GM23338 (cell line): ENCODE measurements at regions not wholly inside any gene's neighbourhood (a gene's known extent, or its start where the extent isn't known, plus 50 kb on each side); places are given as distances from the start of the nearest gene placed in this dataset.

Source experiments
- ATAC-seq: fragments of 200-7000 bp; cut with Tn5 transposase; 3 replicates; pipeline ENCODE4 v1.9.1; 2020
- DNase-seq: peaks from one replicate; pipeline ENCODE4 v3.0.0-alpha.2; 2015; ENCODE audit warnings: low spot score
- H2AFZ ChIP-seq: fragments of 200-600 bp; sonication (generic); 2 replicates; pipeline ENCODE4 v1.8.0; 2016; ENCODE audit warnings: antibody characterized with exemption, mild to moderate bottlenecking, moderate library complexity
- H3F3A ChIP-seq: fragments of 200-600 bp; sonication (generic); replicated peaks from 2 replicates; pipeline ENCODE4 v1.8.0; 2017; ENCODE audit warnings: antibody characterized with exemption, mixed run types, low read depth
- H3K27ac ChIP-seq: fragments of 200-600 bp; sonication (generic); 2 replicates; pipeline ENCODE4 v1.6.1; 2016; ENCODE audit warnings: low read depth
- H3K27me3 ChIP-seq: fragments of 200-600 bp; sonication (generic); 2 replicates; pipeline ENCODE4 v1.8.0; 2016; ENCODE audit warnings: mild to moderate bottlenecking, mixed run types, moderate library complexity; ENCODE audit not compliant: insufficient read depth
- H3K36me3 ChIP-seq: fragments of 200-600 bp; sonication (generic); 2 replicates; pipeline ENCODE4 v1.8.0; 2016; ENCODE audit warnings: mild to moderate bottlenecking; ENCODE audit not compliant: insufficient read depth
- H3K4me1 ChIP-seq: fragments of 200-600 bp; sonication (generic); 2 replicates; pipeline ENCODE4 v1.8.0; 2016; ENCODE audit warnings: mild to moderate bottlenecking, moderate library complexity; ENCODE audit not compliant: insufficient read depth
- H3K4me2 ChIP-seq: fragments of 200-600 bp; sonication (generic); 2 replicates; pipeline ENCODE4 v1.7.1; 2017; ENCODE audit warnings: mixed run types
- H3K4me3 ChIP-seq: fragments of 200-600 bp; sonication (generic); 2 replicates; pipeline ENCODE4 v1.6.1; 2016; ENCODE audit warnings: mixed run types
- H3K79me2 ChIP-seq: fragments of 200-600 bp; sonication (generic); replicated peaks from 2 replicates; pipeline ENCODE4 v1.8.0; 2017; ENCODE audit warnings: mild to moderate bottlenecking; ENCODE audit not compliant: insufficient read depth
- H3K9me2 ChIP-seq: fragments of 200-600 bp; sonication (generic); 2 replicates; pipeline ENCODE4 v1.8.0; 2017; ENCODE audit not compliant: insufficient read depth
- H4K20me1 ChIP-seq: fragments of 200-600 bp; sonication (generic); replicated peaks from 2 replicates; pipeline ENCODE4 v1.8.0; 2017; ENCODE audit warnings: mild to moderate bottlenecking; ENCODE audit not compliant: insufficient read depth
- H3K27ac Mint-ChIP-seq: 2 replicates; pipeline ENCODE4 v1.8.0; 2020; ENCODE audit warnings: inconsistent platforms, mild to moderate bottlenecking, moderate library complexity, mixed read lengths
- H3K27me3 Mint-ChIP-seq: 3 replicates; pipeline ENCODE4 v1.8.0; 2022; ENCODE audit warnings: low read depth, mild to moderate bottlenecking, moderate library complexity, mixed read lengths, inconsistent platforms; ENCODE audit not compliant: insufficient read depth, poor library complexity
- H3K36me3 Mint-ChIP-seq: 3 replicates; pipeline ENCODE4 v1.8.0; 2021; ENCODE audit warnings: low read depth, mild to moderate bottlenecking, inconsistent platforms, moderate library complexity, mixed read lengths
- H3K4me1 Mint-ChIP-seq: 3 replicates; pipeline ENCODE4 v1.8.0; 2020; ENCODE audit warnings: mild to moderate bottlenecking, inconsistent platforms, mixed read lengths
- H3K4me3 Mint-ChIP-seq: 3 replicates; pipeline ENCODE4 v1.8.0; 2021; ENCODE audit warnings: moderate library complexity, mild to moderate bottlenecking, inconsistent platforms, mixed read lengths
- H3K9me3 Mint-ChIP-seq: 3 replicates; pipeline ENCODE4 v1.8.0; 2020; ENCODE audit warnings: moderate library complexity, mild to moderate bottlenecking, inconsistent platforms, mixed read lengths
- CTCF ChIP-seq, 2 experiments: fragments of 200-600 bp in 1 of 2; sonication (generic) in 1 of 2; conservative IDR thresholded peaks; 2 replicates each; pipeline versions ENCODE4 v1.5.1 to v1.6.1; 2016 to 2017; ENCODE audit warnings: antibody characterized with exemption in 2 of 2, low read depth in 2 of 2, mild to moderate bottlenecking in 2 of 2, moderate library complexity in 1 of 2
- EZH2phosphoT487 ChIP-seq: fragments of 200-600 bp; sonication (generic); IDR thresholded peaks from one replicate; pipeline ENCODE4 v1.8.1; 2018; ENCODE audit warnings: antibody characterized with exemption; ENCODE audit not compliant: unreplicated experiment
- ZNF331 ChIP-seq: fragments of 250-450 bp; sonication (Bioruptor Pico); IDR thresholded peaks from 2 replicates; pipeline ENCODE4 v1.5.0; 2020; ENCODE audit warnings: low read depth, mild to moderate bottlenecking, moderate library complexity
- ZNF462 ChIP-seq: fragments of 250-450 bp; sonication (Bioruptor Pico); IDR thresholded peaks from 2 replicates; pipeline ENCODE4 v1.5.0; 2020; ENCODE audit warnings: mild to moderate bottlenecking, moderate library complexity

GRCh38 chr3:76352511-76353284 is 567.3 kb upstream of the ZNF717 start (continued):
- no peak for TF ChIP-seq ZNF462 (CRISPR knock-in tag)

GRCh38 chr3:76353683-76354082 is 568.3 kb upstream of the ZNF717 start:
- H3K79me2 ChIP-seq = no peaks in the 10 kb centered on the region
- H3K27ac Mint-ChIP-seq = peak overlapping the region; percentile 17
- TF ChIP-seq CTCF (conservative IDR thresholded peaks at IDR 0.05; ENCODE audit: low read depth in 2 of 2) = no peak
- TF ChIP-seq ZNF331 = no peak
- no peak for TF ChIP-seq EZH2phosphoT487
- TF ChIP-seq ZNF462 (CRISPR knock-in tag) = no peak

More at GRCh38 chr3:76353683-76354082, 568.3 kb upstream of the ZNF717 start:
- Histone ChIP-seq H3K9me2 (no peaks in the 10 kb centered on the region), H3K4me3 (peak overlapping the region; percentile 1; the same call in 1 of the 2 replicates), H3K27ac (peak overlapping the region; percentile 1; the same call in 1 of the 2 replicates), H2AFZ (no peak overlapping the region), H4K20me1 (no peaks in the 10 kb centered on the region), H3K4me2 (peak overlapping the region; percentile 27), H3K36me3 (no peaks in the 10 kb centered on the region), H3K27me3 (no peaks in the 10 kb centered on the region), H3K4me1 (peaks cover 30% of the 10 kb centered on the region), H3F3A (no peaks in the 10 kb centered on the region)
- H3K4me3 Mint-ChIP-seq = peak overlapping the region; percentile 48
- DNase-seq (peak; percentile 61), ATAC-seq (peak; percentile 44; the same call in 2 of the 3 replicates)
- peaks cover 26% of the 10 kb centered on the region for H3K4me1 Mint-ChIP-seq
- H3K36me3 Mint-ChIP-seq = no peaks in the 10 kb centered on the region
- no peaks in the 10 kb centered on the region for H3K9me3 Mint-ChIP-seq
- no peaks in the 10 kb centered on the region for H3K27me3 Mint-ChIP-seq
